Activated CD8-positive, alpha-beta memory T cell treated with anti-CD3 and anti-CD28 coated beads for 1 hour (primary cell): ENCODE measurements at regions not wholly inside any gene's neighbourhood (a gene's known extent, or its start where the extent isn't known, plus 50 kb on each side); places are given as distances from the start of the nearest gene placed in this dataset.
"Not testable (repeated sequence)": the region's sequence is repeated elsewhere in the genome, so short reads cannot be mapped to it uniquely, and the experiment has no call there.

Source experiments
- DNase-seq, 2 donors: peaks; one replicate each; pipeline ENCODE4 v3.0.0-alpha.2; 2020; ENCODE audit warnings: low read depth in 1 of 2; ENCODE audit errors: extremely low read depth in 1 of 2

GRCh38 chr10:32217216-32217615, 129.7 kb downstream of the EPC1 start:
- DNase-seq = no peak

- not testable (repeated sequence) for DNase-seq
These were observed 133.1 kb downstream of the EPC1 start for GRCh38 chr10:32213838-32214237.

GRCh38 chr10:32211046-32211363, 136.0 kb downstream of the EPC1 start:
- DNase-seq = no peak

DNA sequence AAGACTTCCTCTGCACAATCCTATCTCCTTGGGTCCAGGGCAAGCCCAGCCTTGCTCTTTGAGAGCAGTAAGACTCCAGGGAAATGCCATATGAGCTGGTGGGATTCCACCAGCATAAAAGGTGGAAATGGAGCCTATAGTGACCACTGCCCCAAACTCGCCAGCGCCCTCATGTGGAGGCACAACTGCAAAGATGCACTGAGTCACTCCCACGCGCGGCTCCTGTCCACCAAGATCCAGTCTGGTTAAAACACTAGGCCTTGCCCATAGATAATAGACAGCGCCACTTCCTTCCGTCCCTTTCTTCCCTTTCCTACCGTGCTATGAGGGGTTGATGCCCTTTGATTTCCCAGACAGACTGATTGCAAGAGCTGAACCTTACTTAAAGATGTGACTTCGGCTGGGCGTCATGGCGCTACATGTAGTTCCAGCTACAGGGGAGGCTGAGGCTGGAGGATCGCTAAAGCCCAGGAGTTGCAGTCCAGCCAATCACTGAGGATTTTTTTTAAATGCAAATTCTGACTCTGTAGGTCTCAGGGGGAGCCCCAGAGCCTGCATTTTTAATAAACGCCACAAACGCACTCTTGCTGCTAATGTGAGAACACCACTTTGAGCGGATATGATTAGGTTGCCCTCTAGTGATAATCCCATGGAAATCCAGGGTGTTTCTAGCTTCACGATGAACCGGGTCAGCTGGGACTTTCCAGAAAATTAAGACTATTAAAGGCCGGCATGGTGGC, 136.5 kb downstream of the EPC1 start:
- no peak for DNase-seq

DNA sequence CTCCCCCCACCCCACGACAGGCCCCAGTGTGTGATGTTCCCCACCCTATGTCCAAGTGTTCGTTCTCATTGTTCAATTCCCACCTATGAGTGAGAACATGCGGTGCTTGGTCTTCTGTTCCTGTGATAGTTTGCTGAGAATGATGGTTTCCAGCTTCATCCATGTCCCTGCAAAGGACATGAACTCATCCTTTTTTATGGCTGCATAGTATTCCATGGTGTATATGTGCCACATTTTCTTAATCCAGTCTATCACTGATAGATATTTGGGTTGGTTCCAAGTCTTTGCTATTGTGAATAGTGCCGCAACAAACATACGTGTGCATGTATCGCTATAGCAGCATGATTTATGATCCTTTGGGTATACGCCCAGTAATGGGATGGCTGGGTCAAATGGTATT, 139.0 kb downstream of the EPC1 start:
- DNase-seq = not testable (repeated sequence)

- DNase-seq = peak in 1 of 2 donors; percentile 32
These were observed 139.4 kb downstream of the EPC1 start for GRCh38 chr10:32207544-32207943.

DNA sequence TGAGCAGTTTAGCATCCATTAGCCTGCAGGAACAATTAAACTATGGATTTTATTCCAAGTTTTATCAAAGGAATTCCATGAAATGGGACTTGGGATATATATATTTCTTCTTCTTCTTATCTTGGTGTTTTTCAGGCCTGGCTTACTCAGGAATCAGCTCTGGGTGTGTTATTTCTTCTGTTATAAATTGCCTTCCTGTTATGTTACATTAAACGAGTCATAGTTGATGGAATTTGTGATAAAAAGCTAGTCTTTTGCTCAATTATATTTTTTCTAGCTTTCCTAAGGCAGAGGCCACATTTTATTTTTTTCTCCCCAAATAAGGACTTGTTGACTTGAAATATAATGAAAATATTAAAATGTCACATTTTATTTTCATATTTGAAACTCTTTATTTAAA, 141.3 kb downstream of the EPC1 start:
- no peak for DNase-seq

- DNase-seq = no peak
These were observed 142.4 kb downstream of the EPC1 start for GRCh38 chr10:32204606-32205005.

DNA sequence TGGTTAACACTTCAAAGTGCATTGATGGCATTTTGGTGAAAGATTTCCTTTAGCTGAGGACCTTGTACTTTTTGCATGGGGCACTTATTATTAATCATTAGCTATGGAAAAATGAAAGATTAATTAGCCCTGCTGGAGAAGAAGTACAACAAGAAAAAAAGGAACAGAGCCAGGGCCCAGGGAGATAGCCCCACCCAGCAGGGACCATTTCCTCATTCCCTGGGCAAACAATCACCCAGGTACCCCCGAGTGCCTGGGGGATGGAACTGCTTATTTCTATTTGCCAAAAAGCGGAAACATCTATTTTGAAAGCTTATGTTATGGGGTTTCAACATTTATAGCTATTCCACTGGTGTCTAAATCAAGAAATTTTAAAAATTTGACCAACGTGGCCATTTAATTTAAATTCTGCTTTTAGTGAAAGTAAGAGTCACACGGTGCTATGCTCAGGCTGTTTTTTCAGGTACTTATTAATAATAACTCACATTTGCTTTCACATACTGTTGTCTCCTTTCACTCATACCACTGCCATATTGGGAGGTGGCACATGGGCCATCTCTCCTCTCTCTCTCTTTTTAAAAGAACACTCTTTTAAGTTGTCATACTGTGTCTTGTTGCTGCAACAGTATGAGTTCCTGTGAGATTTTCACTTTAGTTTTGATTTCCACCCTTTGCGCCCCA, 143.6 kb upstream of the KIF5B start:
- DNase-seq = no peak

DNA sequence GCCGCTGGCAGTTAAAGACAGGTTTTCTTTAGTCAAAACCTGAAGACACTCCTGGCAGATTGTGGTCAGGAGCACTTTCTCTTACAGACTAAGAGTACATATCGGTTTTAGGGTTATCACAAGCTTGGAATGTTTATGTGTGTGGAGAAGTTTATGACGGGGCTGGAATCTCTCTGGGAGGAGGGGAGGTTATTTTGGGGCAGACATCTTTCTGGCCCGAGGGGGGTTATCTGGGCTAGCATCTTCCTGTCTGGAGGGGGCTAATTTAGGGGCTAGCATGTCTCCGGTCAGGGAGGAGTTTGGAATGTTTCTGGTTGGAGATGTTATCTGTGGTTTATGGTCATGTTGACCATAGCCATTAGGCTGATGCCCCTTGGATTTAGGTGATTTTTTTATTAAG, 141.2 kb upstream of the KIF5B start:
- no peak for DNase-seq

GRCh38 chr10:32190890-32191491, 134.8 kb upstream of the KIF5B start:
- DNase-seq = no peak

DNA sequence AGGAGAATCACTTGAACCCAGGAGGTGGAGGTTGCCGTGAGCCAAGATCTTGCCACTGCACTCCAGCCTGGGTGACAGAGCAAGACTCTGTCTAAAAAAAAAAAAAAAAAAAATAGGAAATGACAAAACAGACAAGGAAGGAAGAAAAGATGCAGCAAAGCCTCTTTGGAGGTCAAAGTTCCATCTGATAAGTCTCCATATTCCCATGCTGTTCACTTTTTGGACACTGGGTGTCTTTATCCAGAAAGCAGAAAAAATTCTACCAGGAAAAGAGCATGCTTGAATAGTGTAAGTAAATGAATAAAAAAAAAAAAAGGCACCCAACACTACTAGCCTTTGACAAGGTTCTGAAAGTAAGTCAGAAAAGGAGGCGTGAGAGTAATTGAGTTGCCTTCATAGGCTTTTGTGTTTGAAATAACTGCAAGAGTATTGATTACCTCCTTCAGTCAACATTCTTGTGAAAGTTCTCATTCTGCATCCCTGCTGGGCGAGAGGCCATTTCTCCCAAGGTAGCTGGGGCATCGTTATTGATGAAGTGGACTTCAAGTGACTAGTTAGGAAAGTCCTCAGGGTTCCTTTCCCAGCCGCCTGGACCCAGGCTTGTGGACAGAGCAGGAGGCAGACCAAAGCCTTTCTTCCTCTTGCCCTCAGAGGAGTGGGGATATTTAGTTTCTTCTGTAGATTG, 133.3 kb upstream of the KIF5B start:
- no peak for DNase-seq

DNA sequence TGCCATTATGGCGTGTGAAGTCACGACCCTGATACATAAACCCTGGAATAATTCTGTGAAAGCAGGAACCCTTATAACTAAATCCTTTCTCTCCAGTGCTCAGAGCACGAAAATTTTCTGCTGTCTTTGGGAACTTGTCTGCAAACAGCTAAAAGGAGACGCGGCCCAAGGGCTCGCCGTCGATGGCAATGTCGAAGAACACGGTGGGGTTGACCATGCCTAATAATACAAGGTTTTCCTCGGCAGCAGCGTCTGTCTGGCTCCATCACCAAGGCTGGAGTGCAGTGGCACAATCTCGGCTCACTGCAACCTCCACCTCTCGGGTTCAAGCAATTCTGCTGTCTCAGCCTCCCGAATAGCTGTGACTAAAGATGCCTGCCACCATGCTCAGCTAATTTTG, 132.4 kb upstream of the KIF5B start:
- not testable (repeated sequence) for DNase-seq

GRCh38 chr10:32187686-32188085, 131.5 kb upstream of the KIF5B start:
- no peak for DNase-seq

DNA sequence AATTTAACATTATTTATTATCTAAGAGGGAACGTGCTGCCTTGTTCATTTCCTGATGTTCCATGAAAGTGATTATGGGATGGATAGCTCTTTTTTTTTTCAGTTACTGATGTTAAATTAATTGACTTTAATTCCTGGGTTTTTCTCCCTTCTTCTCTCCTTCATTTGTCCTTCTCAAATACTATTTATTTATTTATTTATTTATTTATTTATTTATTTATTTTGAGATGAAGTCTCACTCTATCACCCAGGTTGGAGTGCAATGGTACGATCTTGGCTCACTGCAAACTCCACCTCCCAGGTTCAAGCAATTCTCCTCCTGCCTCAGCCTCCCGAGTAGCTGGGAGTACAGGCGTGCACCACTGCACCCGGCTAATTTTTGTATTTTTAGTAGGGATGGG, 127.4 kb upstream of the KIF5B start:
- DNase-seq = not testable (repeated sequence)

GRCh38 chr10:32182476-32182875, 126.3 kb upstream of the KIF5B start:
- no peak for DNase-seq

DNA sequence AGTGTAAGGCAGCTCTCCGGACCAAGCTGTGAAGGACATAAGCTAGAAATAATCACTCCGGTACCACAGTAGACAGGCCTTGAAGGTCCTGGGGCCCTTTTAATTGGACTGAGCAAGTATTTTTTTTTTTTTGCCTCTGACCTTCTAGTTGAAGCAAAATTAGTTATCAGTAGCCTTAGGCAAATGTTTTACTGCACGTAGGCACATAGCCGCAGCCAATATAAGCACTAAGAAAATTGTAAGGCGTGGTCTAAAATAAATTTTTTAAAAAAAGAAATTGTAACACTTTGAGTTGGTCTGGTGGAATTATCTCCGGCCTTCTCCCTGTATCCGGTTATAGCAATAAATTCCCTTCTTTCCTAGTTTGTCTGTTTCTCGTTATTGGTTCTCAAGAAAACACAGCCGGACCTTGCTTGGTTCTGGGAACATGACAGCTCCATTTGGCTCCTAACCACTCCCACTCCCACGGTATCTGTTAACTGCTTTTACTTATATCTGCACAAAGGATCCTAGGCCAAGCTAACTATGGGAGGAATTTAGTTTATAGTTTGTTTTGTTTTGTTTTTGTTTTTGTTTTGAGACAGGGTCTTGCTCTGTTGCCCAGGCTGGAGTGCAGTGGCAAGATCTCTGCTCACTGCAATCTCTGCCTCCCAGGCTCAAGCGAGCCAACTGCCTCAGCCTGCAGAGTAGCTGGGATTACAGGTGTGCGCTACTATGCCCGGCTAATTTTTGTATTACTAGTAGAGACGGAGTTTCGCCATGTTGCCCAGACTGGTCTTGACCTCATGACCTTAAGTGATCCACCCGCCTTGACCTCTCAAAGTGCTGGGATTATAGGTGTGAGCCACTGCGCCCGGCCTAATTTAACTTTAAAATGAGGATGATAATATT, 124.4 kb upstream of the KIF5B start:
- DNase-seq = no peak

- no peak for DNase-seq
These were observed 123.6 kb upstream of the KIF5B start for GRCh38 chr10:32179836-32180235.

DNA sequence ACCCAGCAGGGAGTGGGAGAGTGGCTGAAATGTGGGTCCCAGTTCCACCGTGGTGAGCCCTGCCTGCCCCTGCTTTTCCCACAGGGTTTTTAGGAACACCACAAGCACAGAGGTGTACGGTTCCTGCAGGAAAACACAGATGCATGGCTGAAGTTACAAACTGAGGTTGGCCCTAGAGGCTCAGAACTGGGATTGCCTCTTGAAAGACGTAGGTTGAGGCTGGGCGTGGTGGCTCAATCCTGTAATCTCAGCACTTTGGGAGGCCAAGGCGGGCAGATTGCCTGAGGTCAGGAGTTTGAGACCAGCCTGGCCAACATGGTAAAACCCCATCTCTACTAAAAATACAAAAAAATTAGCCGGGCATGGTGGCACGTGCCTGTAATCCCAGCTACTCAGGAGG, 121.4 kb upstream of the KIF5B start:
- not testable (repeated sequence) for DNase-seq

DNA sequence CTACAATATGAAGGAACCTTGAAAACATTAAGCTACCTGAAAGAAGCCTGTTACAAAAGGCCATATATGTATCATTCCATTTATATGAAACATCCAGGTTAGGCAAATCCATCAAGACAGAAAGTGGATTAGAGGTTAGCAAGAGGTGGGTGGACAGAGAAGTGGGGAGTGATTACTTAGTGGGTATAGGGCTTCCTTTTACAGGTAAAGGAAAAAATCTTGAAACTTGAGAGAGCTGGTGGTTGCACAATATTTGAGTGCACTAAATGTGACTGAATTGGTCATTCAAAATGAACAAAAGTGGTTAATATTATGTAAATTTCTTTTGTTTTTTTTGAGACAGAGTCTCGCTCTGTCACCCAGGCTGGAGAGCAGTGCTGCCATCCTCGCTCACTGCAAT, 119.4 kb upstream of the KIF5B start:
- DNase-seq = no peak
